ENCODE measurements at regions not wholly inside any gene's neighbourhood (a gene's known extent, or its start where the extent isn't known, plus 50 kb on each side); places are given as distances from the start of the nearest gene placed in this dataset.

DNA sequence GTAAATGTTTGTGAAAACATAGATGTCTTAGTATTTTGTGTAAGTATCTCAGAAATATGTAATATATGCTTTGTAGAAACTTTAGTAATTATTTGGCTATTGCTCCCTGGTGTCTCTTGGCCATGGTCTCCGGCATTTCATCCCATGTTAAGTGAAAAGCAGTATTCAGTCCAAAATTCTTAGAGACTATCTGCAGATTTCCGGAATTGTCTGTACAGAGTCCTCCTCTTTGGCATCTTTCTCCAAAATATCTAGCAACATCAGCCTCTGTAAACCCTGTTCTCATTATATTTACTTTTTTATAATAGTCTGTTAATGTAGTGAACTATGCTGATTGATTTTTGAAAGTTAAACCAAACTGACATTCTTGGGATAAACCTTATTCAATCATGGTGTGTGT, 352.7 kb downstream of the ARPP21 start:
- TF ChIP-seq, protein P1, sequence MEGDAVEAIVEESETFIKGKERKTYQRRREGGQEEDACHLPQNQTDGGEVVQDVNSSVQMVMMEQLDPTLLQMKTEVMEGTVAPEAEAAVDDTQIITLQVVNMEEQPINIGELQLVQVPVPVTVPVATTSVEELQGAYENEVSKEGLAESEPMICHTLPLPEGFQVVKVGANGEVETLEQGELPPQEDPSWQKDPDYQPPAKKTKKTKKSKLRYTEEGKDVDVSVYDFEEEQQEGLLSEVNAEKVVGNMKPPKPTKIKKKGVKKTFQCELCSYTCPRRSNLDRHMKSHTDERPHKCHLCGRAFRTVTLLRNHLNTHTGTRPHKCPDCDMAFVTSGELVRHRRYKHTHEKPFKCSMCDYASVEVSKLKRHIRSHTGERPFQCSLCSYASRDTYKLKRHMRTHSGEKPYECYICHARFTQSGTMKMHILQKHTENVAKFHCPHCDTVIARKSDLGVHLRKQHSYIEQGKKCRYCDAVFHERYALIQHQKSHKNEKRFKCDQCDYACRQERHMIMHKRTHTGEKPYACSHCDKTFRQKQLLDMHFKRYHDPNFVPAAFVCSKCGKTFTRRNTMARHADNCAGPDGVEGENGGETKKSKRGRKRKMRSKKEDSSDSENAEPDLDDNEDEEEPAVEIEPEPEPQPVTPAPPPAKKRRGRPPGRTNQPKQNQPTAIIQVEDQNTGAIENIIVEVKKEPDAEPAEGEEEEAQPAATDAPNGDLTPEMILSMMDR (conservative IDR thresholded peaks at IDR 0.05 in 1 of 2, IDR thresholded peaks at IDR 0.05 in 1 of 2; ENCODE audit: low read depth in 1 of 2, low read length in 2 of 2) = no peak
- TF ChIP-seq EZH2 (IDR thresholded peaks at IDR 0.05; ENCODE audit: low read length, missing control alignments) = no peak
